HuH-7 (cell line): ENCODE measurements at regions not wholly inside any gene's neighbourhood (a gene's known extent, or its start where the extent isn't known, plus 50 kb on each side); places are given as distances from the start of the nearest gene placed in this dataset.
"Not testable (repeated sequence)": the region's sequence is repeated elsewhere in the genome, so short reads cannot be mapped to it uniquely, and the experiment has no call there.

Source experiments
- DNase-seq: peaks from one replicate; pipeline ENCODE4 v3.0.0; 2011; ENCODE audit warnings: low spot score

DNA sequence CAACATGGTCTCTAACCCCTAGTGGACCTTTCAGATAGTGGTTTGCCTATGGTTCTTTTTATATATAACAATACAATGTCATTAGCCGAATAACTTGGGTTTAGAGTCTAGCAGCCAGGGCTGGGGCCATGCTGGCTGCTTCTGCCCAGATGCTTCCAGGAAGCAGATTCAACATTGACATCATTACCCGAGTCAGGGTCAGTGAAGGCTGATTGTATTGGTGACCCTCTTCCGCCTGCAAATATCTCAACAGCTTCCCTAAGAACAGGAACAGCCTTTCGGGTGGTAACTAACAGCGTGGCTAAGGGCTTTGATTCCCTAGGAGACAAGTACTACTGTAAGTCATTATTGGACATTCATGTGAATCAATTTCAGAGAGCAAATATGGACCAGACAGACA lies 476.4 kb downstream of the UQCRFS1 start:
- no peak for DNase-seq

GRCh38 chr19:28731577-28731976 lies 481.4 kb downstream of the UQCRFS1 start:
- no peak for DNase-seq

DNA sequence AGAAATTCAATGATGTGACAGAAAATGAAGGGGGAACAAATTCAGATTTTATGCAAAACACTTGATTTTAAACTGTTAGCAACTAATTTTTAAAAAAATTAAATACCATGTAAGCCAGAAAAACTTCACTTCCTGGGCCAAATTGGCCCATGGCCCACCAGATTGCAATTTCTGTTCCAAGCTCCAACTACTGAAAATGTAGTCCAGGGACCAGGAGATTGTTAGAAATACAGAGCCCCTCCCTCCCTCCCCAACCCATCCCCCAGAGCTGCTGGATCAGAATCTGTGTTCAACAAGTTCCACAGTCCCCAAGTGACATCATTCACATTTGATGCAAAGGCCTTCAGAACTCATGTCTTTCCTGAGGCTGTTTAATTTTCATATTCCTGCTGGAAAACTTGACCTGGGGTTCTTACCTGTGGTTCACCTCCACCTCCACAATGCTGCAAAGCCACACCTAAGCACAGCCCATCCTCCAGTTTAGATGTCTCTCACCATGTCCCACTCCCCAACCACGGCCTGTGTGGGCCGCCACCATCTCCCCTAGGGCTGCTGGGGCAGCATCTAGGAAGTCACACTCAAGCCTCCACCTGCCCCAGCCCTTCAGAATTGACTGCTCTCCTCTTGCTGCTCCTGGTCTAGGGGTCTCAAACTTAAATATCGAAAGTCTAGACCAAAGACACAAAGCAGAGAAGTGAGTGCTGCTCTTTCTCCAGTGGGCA lies 482.0 kb downstream of the UQCRFS1 start:
- DNase-seq = no peak

- no peak for DNase-seq
These were observed 485.3 kb downstream of the UQCRFS1 start for GRCh38 chr19:28727480-28728159.

DNA sequence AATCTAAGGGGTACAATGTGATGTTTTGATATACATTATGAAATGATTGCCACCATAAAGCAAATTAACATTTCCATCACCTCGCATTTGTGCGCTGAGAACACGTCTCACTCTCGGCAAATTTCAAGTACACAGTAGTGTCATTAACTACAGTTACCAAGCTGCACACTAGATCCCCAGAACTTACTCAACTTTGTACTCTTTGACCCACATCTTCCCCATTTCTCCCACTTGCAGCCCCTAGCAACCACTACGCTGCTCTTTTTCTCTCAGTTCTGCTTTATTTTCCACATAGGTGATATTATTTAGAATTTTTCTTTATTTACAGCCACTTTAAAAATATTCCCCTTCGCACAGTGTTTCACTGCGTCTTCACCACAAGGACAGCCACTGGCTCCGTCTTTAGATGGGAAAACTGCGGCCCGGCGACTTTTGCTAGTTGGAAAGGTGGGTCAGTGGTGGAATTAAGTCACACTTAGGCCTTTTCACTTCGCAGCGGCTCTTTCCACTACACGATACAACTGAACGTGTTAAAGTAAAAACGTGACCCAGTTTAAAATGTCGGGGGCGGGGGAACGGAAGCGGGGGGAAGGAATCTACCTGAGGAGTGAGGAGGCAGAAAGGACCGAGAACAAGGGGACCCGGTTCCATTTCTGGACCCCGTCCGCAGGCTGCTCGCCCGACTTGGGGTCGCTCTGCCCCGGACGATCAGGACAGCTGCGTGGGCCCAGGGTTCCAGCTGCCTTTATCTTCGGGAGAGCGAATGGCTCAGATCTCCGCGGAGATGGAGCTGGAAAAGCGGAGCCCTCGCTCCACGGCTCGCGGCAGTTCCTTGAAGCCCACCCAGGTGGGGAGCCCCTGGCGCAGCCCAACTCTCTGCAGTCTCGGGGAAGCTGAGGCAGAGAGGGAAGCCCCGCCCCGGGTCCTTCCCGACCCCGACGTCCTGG lies 486.1 kb downstream of the UQCRFS1 start:
- no peak for DNase-seq

DNA sequence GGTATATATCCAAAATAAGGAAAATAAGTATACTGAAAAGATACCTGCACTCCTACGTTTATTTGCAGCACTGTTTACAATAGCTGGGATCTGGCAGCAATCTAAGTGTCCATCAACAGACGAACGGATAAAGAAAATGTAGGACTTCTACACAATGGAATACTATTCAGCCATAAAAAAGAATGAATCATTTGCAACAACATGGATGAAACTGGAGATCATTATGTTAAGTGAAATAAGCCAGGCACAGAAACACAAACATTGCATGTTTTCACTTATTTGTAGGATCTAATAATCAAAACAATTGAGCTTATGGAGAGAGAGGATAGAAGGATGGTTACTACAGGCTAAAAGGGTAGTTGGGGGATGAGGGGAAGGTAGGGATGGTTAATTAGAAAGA lies 494.0 kb downstream of the UQCRFS1 start:
- no peak for DNase-seq

DNA sequence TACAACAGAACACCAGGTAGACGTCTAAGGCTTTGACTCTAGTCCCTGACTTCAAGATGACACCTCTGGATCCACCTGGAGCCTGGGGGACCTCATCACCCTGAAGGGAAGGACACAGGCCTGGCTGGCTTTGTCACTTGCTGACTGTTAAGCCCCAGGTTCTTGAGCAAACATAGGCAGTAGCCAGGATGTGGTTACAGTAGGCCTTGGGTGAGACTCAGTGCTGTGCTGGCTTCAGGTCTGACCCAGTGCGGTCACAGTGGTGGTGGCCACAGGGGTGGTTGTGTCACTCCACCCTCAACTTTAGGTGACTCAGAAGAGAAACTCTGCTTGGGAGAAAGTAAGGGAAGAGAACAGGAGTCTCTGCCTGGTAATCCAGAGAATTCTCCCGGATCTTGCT lies 497.8 kb downstream of the UQCRFS1 start:
- no peak for DNase-seq

DNA sequence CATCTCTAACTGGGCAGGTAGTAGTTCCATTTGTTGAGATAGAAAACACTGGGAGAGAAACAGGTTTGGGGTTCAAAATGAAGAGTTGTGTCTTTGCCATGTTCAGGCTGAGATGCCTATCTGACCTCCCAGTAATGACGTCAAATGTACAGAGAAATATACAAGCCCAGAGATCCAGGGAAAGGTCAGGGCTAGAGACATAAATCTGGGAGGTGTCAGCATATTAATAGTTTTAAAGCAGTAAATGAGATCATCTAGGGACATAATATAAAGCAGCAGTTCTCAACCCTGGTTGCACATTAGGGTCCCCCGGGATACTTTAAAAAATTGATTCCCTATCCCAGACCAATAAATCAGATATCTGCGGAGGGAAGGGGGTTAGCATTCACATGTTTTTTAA lies 501.5 kb downstream of the UQCRFS1 start:
- no peak for DNase-seq

- peak; percentile 30 for DNase-seq
These were observed 502.7 kb downstream of the UQCRFS1 start for GRCh38 chr19:28710278-28710677.

- no peak for DNase-seq
These were observed 506.3 kb downstream of the UQCRFS1 start for GRCh38 chr19:28706693-28707092.

- no peak for DNase-seq
These were observed 507.9 kb downstream of the UQCRFS1 start for GRCh38 chr19:28705008-28705407.

- no peak for DNase-seq
These were observed 509.5 kb downstream of the UQCRFS1 start for GRCh38 chr19:28703400-28703956.

GRCh38 chr19:28701491-28701890 lies 511.5 kb downstream of the UQCRFS1 start:
- DNase-seq = no peak

DNA sequence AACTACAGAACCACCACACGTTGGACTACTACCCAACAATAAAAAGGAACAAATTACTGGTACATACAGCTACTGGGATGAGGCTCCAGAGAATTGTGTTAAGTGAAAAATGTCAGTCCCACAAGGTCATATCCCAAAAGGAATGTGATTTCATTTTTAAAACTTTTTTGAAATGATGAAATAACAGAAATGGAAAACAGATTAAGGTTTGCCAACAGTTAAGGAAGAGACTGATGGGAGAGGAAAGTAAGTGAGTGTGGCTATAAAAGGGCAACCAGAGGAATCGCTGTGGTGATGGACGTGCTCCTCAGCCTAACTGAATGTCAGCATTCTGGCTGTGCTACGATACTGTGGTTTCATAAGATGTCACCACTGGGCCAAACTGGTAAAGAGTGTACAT lies 512.8 kb downstream of the UQCRFS1 start:
- no peak for DNase-seq

DNA sequence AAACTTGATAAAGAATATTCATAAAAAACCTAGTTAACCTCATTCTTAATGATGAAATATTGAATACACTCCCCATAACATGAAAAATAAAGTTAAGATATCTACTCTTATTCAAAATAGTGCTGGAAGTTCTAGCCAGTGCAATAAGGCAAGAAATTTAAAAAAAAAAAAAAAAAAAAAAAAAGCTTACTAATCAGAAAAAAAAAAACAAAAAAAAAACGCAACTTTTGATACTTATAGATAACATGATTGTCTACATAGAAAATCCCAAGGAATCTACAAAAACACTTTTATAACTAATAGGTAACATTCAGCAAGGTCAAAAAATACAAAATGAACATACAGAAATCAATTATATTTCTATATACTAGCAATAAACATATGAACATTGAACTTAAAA lies 515.6 kb downstream of the UQCRFS1 start:
- DNase-seq = no peak

DNA sequence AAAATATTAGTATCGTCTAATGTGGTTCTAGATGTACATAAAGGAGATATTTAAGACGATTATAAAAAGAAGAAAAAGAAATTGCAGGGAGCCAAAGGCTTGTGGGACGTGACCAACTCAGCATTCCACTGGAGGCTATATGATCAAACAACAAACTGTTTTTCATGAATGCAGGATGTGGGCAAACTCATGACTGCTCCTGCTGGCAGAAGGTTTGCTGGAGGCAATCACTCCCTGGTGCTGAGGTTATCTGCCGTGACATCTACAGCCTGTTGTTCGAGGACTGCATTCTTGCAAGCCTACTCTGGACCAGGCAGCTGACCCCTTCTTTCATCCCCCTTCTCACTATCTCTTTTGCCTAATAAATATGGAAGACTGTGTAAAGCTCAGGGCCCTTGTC lies 518.1 kb downstream of the UQCRFS1 start:
- no peak for DNase-seq

DNA sequence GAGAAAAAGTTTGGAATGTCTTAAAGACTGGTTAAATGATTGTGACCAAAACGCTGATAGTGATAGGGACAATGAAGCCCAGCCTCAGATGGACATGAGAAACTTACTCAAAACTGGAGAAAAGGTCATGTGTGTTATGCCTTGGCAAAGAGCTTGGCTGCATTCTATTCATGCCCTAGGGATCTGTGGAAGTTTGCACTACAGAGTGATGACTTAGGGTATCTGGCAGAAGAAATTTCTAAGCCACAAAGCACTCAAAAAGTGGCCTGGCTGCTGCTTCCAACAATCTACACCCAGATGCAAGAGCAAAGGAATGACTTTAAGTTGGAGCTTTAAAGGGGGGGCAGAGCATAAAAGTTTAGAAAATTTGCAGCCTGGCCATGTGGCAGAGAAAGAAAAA lies 521.3 kb downstream of the UQCRFS1 start:
- no peak for DNase-seq

DNA sequence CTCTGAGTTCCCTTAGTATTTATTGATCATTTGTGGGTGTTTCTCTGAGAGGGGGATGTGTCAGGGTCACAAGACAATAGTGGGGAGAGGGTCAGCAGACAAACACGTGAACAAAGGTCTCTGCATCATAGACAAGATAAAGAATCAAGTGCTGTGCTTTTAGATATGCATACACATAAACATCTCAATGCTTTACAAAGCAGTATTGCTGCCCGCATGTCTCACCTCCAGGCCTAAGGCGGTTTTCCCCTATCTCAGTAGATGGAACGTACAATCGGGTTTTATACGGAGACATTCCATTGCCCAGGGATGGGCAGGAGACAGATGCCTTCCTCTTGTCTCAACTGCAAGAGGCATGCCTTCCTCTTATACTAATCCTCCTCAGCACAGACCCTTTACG lies 523.5 kb downstream of the UQCRFS1 start:
- not testable (repeated sequence) for DNase-seq

- no peak for DNase-seq
These were observed 525.7 kb downstream of the UQCRFS1 start for GRCh38 chr19:28687296-28687695.

GRCh38 chr19:28686756-28687155 lies 526.2 kb downstream of the UQCRFS1 start:
- DNase-seq = no peak

DNA sequence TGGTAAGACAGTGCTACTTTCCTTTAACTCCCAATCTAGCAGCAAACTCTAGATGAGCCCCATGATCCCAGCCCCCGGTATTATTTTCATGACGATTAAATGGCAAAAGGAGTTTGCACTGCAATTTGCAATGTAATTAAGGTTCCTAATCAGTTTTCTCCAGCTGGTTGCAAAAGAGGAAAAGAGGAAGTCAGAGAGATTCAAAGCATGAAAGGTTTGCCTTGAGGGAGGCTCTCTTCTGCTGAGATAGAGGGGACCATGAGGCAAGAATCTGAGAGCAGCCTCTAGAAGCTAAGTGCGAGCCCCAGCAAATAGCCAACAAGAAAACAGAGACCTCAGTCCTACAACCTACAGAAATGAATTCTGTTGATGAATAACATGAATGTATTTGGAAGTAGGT lies 527.1 kb downstream of the UQCRFS1 start:
- DNase-seq = no peak

DNA sequence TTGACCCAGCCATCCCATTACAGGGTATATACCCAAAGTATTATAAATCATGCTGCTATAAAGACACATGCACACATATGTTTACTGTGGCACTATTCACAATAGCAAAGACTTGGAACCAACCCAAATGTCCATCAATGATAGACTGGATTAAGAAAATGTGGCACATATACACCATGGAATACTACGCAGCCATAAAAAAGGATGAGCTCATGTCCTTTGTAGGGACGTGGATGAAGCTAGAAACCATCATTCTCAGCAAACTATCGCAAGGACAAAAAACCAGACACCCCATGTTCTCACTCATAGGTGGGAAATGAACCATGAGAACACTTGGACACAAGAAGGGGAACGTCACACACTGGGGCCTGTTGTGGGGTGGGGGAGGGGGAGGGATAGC lies 527.9 kb downstream of the UQCRFS1 start:
- not testable (repeated sequence) for DNase-seq
